SK-N-SH treated with all-trans-retinoic acid at 6 μM for 48 hours (cell line): ENCODE measurements at regions not wholly inside any gene's neighbourhood (a gene's known extent, or its start where the extent isn't known, plus 50 kb on each side); places are given as distances from the start of the nearest gene placed in this dataset.

Source experiments
- BACH2 ChIP-seq: fragments of 250-450 bp; sonication (Bioruptor Pico); IDR thresholded peaks from 2 replicates; pipeline ENCODE4 v1.9.0; 2021; ENCODE audit warnings: mild to moderate bottlenecking, borderline replicate concordance
- CSDC2 ChIP-seq: fragments of 250-450 bp; sonication (Bioruptor Pico); IDR thresholded peaks from 2 replicates; pipeline ENCODE4 v1.5.0; 2020; ENCODE audit warnings: mild to moderate bottlenecking, moderate library complexity
- GLIS3 ChIP-seq: fragments of 250-450 bp; sonication (Bioruptor Pico); IDR thresholded peaks from 2 replicates; pipeline ENCODE4 v1.5.0; 2020; ENCODE audit warnings: mild to moderate bottlenecking, moderate library complexity
- PATZ1 ChIP-seq: fragments of 250-450 bp; sonication (Bioruptor Pico); IDR thresholded peaks from 2 replicates; pipeline ENCODE4 v1.8.0; 2020; ENCODE audit warnings: mild to moderate bottlenecking, moderate library complexity, borderline replicate concordance
- SNAI2 ChIP-seq: fragments of 250-450 bp; sonication (Bioruptor Pico); IDR thresholded peaks from 2 replicates; pipeline ENCODE4 v1.5.0; 2020; ENCODE audit warnings: mild to moderate bottlenecking, moderate library complexity
- TCF4 ChIP-seq: fragments of 250-450 bp; sonication (Bioruptor Pico); IDR thresholded peaks from 2 replicates; pipeline ENCODE4 v1.8.0; 2021; ENCODE audit warnings: mild to moderate bottlenecking, moderate library complexity, borderline replicate concordance
- ZNF8 ChIP-seq: fragments of 450-650 bp; formaldehyde crosslinking; IDR thresholded peaks from 2 replicates; pipeline ENCODE4 v1.5.0; 2020; ENCODE audit warnings: mild to moderate bottlenecking, moderate library complexity

- TF ChIP-seq PATZ1 (CRISPR knock-in tag) (no peak), BACH2 (CRISPR knock-in tag) (no peak), ZNF8 (no peak), SNAI2 (CRISPR knock-in tag) (no peak), TCF4 (no peak), CSDC2 (CRISPR knock-in tag) (no peak), GLIS3 (no peak)
Measured at GRCh38 chr10:113499806-113500205, 53.0 kb upstream of the HABP2 start.
